IMR-90 (cell line): ENCODE measurements at regions not wholly inside any gene's neighbourhood (a gene's known extent, or its start where the extent isn't known, plus 50 kb on each side); places are given as distances from the start of the nearest gene placed in this dataset.

Experiments used
- ATAC-seq: fragments of 200-7000 bp; cut with Tn5 transposase; 2 replicates; pipeline ENCODE4 v1.9.1; 2020; ENCODE audit warnings: low read depth, mild to moderate bottlenecking, moderate library complexity
- BruUV-seq: library from RNA; stranded (reverse); fragments of 400-500 nt; replicated peaks from 2 replicates; lab custom pipeline; 2021; lab: Mats Ljungman, UMichigan
- CTCF ChIA-PET: fragments of 300-600 bp; formaldehyde crosslinking; extraction: SDS; loops from one replicate; lab custom pipeline; 2021; ENCODE audit warnings: antibody characterized with exemption; lab: Yijun Ruan, JAX
- POLR2A ChIA-PET: fragments of 300-600 bp; sonication (Branson Sonifier 250); formaldehyde crosslinking; loops from one replicate; lab custom pipeline; 2022; ENCODE audit warnings: antibody characterized with exemption; ENCODE audit not compliant: unreplicated experiment; lab: Charles Lee
- DNase-seq: peaks from one replicate; pipeline ENCODE4 v3.0.0; 2013
- H2AFZ ChIP-seq: replicated peaks from 2 replicates; pipeline ENCODE3; 2013; ENCODE audit warnings: low read length, mild to moderate bottlenecking; ENCODE audit not compliant: poor library complexity
- H2AK5ac ChIP-seq: 2 replicates; pipeline ENCODE4 v1.6.1; 2013; ENCODE audit warnings: low read depth, low read length, inconsistent platforms
- H2AK9ac ChIP-seq: replicated peaks from 2 replicates; pipeline ENCODE3; 2013; ENCODE audit warnings: mild to moderate bottlenecking, low read depth, low read length, moderate library complexity; ENCODE audit not compliant: poor library complexity
- H2BK120ac ChIP-seq: 2 replicates; pipeline ENCODE4 v1.6.1; 2013; ENCODE audit warnings: low read depth, low read length, inconsistent platforms
- H2BK15ac ChIP-seq: 3 replicates; pipeline ENCODE4 v1.6.1; 2013; ENCODE audit warnings: low read depth, low read length, inconsistent platforms
- H2BK20ac ChIP-seq: 2 replicates; pipeline ENCODE4 v1.6.1; 2013; ENCODE audit warnings: low read depth, mild to moderate bottlenecking, inconsistent platforms, low read length, moderate library complexity
- H2BK5ac ChIP-seq: 2 replicates; pipeline ENCODE4 v1.6.1; 2013; ENCODE audit warnings: mild to moderate bottlenecking, low read depth, low read length, inconsistent platforms; ENCODE audit not compliant: poor library complexity, severe bottlenecking
- H3K14ac ChIP-seq: replicated peaks from 2 replicates; pipeline ENCODE4 v1.6.1; 2013; ENCODE audit warnings: low read depth, low read length, inconsistent platforms
- H3K18ac ChIP-seq: 2 replicates; pipeline ENCODE4 v1.6.1; 2013; ENCODE audit warnings: low read depth, low read length, control low read depth
- H3K23ac ChIP-seq: 2 replicates; pipeline ENCODE4 v1.6.1; 2013; ENCODE audit warnings: low read depth, low read length, inconsistent platforms
- H3K27ac ChIP-seq: 2 replicates; pipeline ENCODE4 v1.5.1; 2013; ENCODE audit warnings: mild to moderate bottlenecking, control low read depth, low read length; ENCODE audit not compliant: insufficient read depth
- H3K27me3 ChIP-seq: 2 replicates; pipeline ENCODE4 v1.6.1; 2013; ENCODE audit warnings: low read length; ENCODE audit not compliant: control insufficient read depth, insufficient read depth
- H3K36me3 ChIP-seq: 2 replicates; pipeline ENCODE4 v1.6.1; 2013; ENCODE audit warnings: low read length, mixed read lengths; ENCODE audit not compliant: control insufficient read depth, insufficient read depth
- H3K4ac ChIP-seq: 2 replicates; pipeline ENCODE4 v1.6.1; 2013; ENCODE audit warnings: low read depth, low read length, inconsistent platforms
- H3K4me1 ChIP-seq: 2 replicates; pipeline ENCODE4 v1.6.1; 2013; ENCODE audit warnings: low read length, mixed read lengths; ENCODE audit not compliant: control insufficient read depth, insufficient read depth
- H3K4me2 ChIP-seq: 2 replicates; pipeline ENCODE4 v1.6.1; 2013; ENCODE audit warnings: low read depth, mild to moderate bottlenecking, control low read depth, low read length, moderate library complexity
- H3K4me3 ChIP-seq: 2 replicates; pipeline ENCODE4 v1.5.1; 2013; ENCODE audit warnings: low read depth, mild to moderate bottlenecking, control low read depth, low read length, moderate library complexity; ENCODE audit not compliant: insufficient read depth
- H3K56ac ChIP-seq: 2 replicates; pipeline ENCODE4 v1.6.1; 2013; ENCODE audit warnings: low read length, inconsistent platforms; ENCODE audit not compliant: insufficient read depth; ENCODE audit errors: extremely low read depth
- H3K79me1 ChIP-seq, 2 experiments: 2 replicates each; pipeline ENCODE4 v1.6.1; 2013; ENCODE audit warnings: low read length in 2 of 2, inconsistent platforms in 1 of 2, low read depth in 1 of 2
- H3K9ac ChIP-seq: 2 replicates; pipeline ENCODE4 v1.6.1; 2013; ENCODE audit warnings: low read depth, low read length, control low read depth
- H3K9me1 ChIP-seq: 2 replicates; pipeline ENCODE4 v1.6.1; 2013; ENCODE audit warnings: low read length, inconsistent platforms; ENCODE audit not compliant: insufficient read depth
- H3K9me3 ChIP-seq: 2 replicates; pipeline ENCODE4 v1.6.1; 2013; ENCODE audit warnings: low read length; ENCODE audit not compliant: control insufficient read depth, insufficient read depth
- H4K20me1 ChIP-seq: 2 replicates; pipeline ENCODE4 v1.6.1; 2013; ENCODE audit warnings: low read length, inconsistent platforms; ENCODE audit not compliant: insufficient read depth
- H4K5ac ChIP-seq: 2 replicates; pipeline ENCODE4 v1.6.1; 2013; ENCODE audit warnings: mild to moderate bottlenecking, low read depth, low read length, control low read depth
- H4K8ac ChIP-seq, 2 experiments: 2 replicates each; pipeline ENCODE4 v1.6.1; 2013; ENCODE audit warnings: low read depth in 2 of 2, low read length in 2 of 2, control low read depth in 1 of 2, inconsistent platforms in 1 of 2
- H4K91ac ChIP-seq: 2 replicates; pipeline ENCODE4 v1.6.1; 2013; ENCODE audit warnings: low read depth, low read length, inconsistent platforms; ENCODE audit not compliant: insufficient read depth
- CEBPB ChIP-seq: IDR thresholded peaks from 2 replicates; pipeline ENCODE4 v1.6.1; 2012; ENCODE audit warnings: low read depth, low read length, improper control_type of control experiment
- CHD1 ChIP-seq: IDR thresholded peaks from 2 replicates; pipeline ENCODE4 v1.6.1; 2012; ENCODE audit warnings: low read depth, low read length, improper control_type of control experiment
- WGBS, 2 experiments: methylation state at CpG; one replicate each; pipeline versions ENCODE4 v1.1.5 to v1.1.7; 2013; ENCODE audit warnings: missing lambda C conversion rate in 2 of 2; ENCODE audit not compliant: insufficient read length in 1 of 2; ENCODE audit errors: extremely low coverage in 2 of 2; 5-methylcytosine and 5-hydroxymethylcytosine counted together
- dilution Hi-C: fragments of 300-500 bp; cut with HindIII; formaldehyde crosslinking; loops from one replicate; pipeline ENCODE4 v1.14.3; 2018; ENCODE audit warnings: low sequenced_read_pairs; ENCODE audit not compliant: unreplicated experiment
- in situ Hi-C: fragments of 300-500 bp; cut with MboI; formaldehyde crosslinking; loops from 3 replicates; pipeline ENCODE4 v1.14.3; 2019; ENCODE audit warnings: low sequenced_read_pairs, inconsistent platforms, mixed read lengths
- intact Hi-C: fragments of 100-400 bp; cut with micrococcal nuclease; formaldehyde crosslinking; loops from 2 replicates; pipeline ENCODE4 v1.10.0; 2022

DNA sequence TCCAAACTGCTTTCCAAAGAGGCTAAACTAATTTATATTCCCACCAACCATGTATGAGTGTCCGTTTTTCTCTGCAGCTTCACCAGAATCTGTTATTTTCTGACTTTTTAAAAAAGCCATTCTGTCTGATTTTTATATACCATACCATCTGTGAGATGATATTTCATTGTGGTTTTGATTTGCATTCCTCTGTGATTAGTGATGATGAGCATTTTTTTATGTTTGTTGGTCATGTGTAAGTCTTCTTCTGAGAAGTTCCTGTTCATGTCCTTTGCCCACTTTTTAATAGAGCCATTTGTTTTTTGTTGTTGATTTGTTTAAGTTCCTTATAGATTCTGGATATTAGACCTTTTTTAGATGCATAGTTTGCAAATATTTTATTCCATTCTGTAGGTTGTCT lies 179.4 kb upstream of the ALCAM start:
- Histone ChIP-seq H4K5ac (no peak overlapping the region), H3K18ac (no peak overlapping the region), H3K4me1 (no peaks in the 10 kb centered on the region), H3K23ac (no peak overlapping the region), H2AK5ac (no peak overlapping the region), H3K4me2 (no peak overlapping the region), H3K27ac (no peak overlapping the region), H4K91ac (no peak overlapping the region), H3K56ac (no peak overlapping the region), H3K27me3 (no peaks in the 10 kb centered on the region), H3K9ac (no peak overlapping the region), H3K4me3 (no peak overlapping the region), H4K20me1 (no peaks in the 10 kb centered on the region), H3K9me3 (no peaks in the 10 kb centered on the region), H3K36me3 (no peaks in the 10 kb centered on the region), H3K14ac (no peak overlapping the region), H4K8ac (no peak overlapping the region), H3K79me1 (no peaks in the 10 kb centered on the region), H2AFZ (no peak overlapping the region), H3K4ac (no peak overlapping the region), H2BK120ac (no peak overlapping the region), H2AK9ac (no peak overlapping the region), H3K9me1 (no peaks in the 10 kb centered on the region), H2BK20ac (no peak overlapping the region), H2BK5ac (no peak overlapping the region), H2BK15ac (no peak overlapping the region)
- in situ Hi-C loops (no loop called here), intact Hi-C loops (no loop called here), dilution Hi-C loops (no loop called here)
- POLR2A ChIA-PET, result no interaction called here
- no CpG with 5 or more reads among the region's 1 CpG for WGBS, 2 experiments
- BruUV-seq, result no TSS peak
- CTCF ChIA-PET, result no interaction called here
- TF ChIP-seq CHD1 (no peak), CEBPB (no peak)
- DNase-seq (peak; percentile 28), ATAC-seq (no peak)
